ENCODE measurements at regions not wholly inside any gene's neighbourhood (a gene's known extent, or its start where the extent isn't known, plus 50 kb on each side); places are given as distances from the start of the nearest gene placed in this dataset.

GRCh38 chr18:40738321-40738880 is 1216.6 kb upstream of the PIK3C3 start:
- no peak for DNase-seq (ENCODE audit: extremely low read depth in 1 of 11, low read depth in 9 of 11, low spot score in 4 of 11)

DNA sequence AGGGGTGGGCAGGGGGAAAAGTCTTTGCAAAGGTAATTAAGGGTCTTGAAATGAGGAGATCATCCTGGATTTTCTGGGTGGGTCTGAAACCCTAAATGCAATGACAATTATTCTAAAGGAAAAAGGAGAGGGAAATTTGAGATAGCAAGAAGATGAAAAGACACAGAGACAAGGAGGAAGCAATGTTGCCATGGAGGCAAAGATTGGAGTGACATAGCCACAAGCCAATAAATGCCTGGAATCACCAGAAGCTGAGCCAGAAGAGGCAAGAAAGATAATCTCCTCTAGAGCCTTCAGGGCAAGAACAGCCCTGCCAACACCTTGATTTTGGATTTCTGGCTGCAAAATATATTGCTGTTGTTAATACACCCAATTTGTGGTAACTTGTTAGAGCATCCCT is 1246.3 kb upstream of the PIK3C3 start:
- no peak for DNase-seq (ENCODE audit: extremely low read depth in 1 of 11, low read depth in 9 of 11, low spot score in 4 of 11)

DNA sequence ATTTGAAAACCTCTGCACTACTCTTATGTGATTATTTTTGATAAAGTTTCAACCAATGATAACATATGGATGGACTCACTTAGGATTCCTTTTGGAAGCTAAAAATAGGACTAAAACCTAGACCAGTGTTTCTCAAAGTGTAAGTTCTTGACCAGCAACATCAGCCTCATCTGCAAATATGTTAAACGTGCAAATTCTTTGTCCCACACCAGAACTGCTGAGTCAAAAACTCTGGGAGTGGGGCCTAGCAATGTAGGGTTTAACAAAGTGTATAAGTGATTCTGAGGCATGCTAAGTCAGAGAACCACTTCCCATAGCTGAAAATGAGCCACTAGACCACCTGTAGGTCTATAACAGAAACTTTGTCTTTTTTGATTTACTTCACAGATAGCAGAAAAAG is 1247.2 kb upstream of the PIK3C3 start:
- no peak for DNase-seq (ENCODE audit: extremely low read depth in 1 of 11, low read depth in 9 of 11, low spot score in 4 of 11)

DNA sequence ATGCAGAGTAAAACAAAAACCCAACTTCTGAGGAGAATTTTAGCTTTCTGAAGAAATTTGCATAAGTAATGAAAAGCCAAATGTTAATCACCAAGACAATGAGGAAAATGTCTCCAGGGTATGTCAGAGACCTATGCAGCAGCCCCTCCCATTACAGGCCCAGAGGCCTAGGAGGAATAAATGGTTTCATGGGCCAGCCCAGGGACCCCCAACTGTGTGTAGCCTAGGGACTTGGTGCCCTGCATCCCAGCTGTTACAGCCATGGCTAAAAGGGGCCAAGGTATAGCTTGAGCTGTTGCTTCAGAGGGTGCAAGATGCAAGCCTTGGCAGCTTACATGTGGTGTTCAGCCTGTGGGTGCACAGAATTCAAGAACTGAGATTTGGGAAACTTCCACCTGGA is 1256.9 kb upstream of the PIK3C3 start:
- no peak for DNase-seq (ENCODE audit: extremely low read depth in 1 of 11, low read depth in 9 of 11, low spot score in 4 of 11)

- no peak for DNase-seq (ENCODE audit: extremely low read depth in 1 of 11, low read depth in 9 of 11, low spot score in 4 of 11)
Observed at GRCh38 chr18:40695526-40695925, 1259.5 kb upstream of the PIK3C3 start.

- no peak for DNase-seq (ENCODE audit: extremely low read depth in 1 of 11, low read depth in 9 of 11, low spot score in 4 of 11)
Observed at GRCh38 chr18:40692871-40693270, 1262.2 kb upstream of the PIK3C3 start.

DNA sequence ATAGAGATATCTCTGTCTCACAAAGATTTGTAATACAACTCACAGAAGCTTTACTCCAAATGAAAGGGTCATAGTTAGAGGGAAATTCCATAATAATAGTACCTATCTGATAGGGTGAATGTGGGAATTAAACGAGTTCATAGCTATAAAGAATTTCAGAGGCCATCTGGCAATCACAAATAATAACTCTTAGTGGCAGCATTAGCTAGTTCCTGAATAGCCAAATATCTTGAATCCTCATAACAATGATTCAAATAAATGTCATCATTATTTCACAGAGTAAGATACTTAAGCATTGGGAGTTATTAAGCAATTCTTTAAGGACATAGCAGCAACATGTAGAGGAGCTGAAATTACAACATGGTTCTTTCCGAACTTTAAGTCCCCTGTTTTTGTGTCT is 1265.0 kb upstream of the PIK3C3 start:
- no peak for DNase-seq (ENCODE audit: extremely low read depth in 1 of 11, low read depth in 9 of 11, low spot score in 4 of 11)

GRCh38 chr18:40687399-40687798 is 1267.6 kb upstream of the PIK3C3 start:
- DNase-seq (ENCODE audit: extremely low read depth in 1 of 11, low read depth in 9 of 11, low spot score in 4 of 11), result no peak

GRCh38 chr18:40686836-40687235 is 1268.2 kb upstream of the PIK3C3 start:
- peak in 1 of 11 donors; percentile 24 for DNase-seq (ENCODE audit: extremely low read depth in 1 of 11, low read depth in 9 of 11, low spot score in 4 of 11)

- no peak for DNase-seq (ENCODE audit: extremely low read depth in 1 of 11, low read depth in 9 of 11, low spot score in 4 of 11)
Observed at GRCh38 chr18:40685219-40685618, 1269.8 kb upstream of the PIK3C3 start.

- DNase-seq (ENCODE audit: extremely low read depth in 1 of 11, low read depth in 9 of 11, low spot score in 4 of 11), result no peak
Observed at GRCh38 chr18:40678318-40678717, 1276.7 kb upstream of the PIK3C3 start.

GRCh38 chr18:40676668-40677067 is 1278.4 kb upstream of the PIK3C3 start:
- DNase-seq (ENCODE audit: extremely low read depth in 1 of 11, low read depth in 9 of 11, low spot score in 4 of 11), result no peak

GRCh38 chr18:40673150-40673549 is 1281.9 kb upstream of the PIK3C3 start:
- DNase-seq (ENCODE audit: extremely low read depth in 1 of 11, low read depth in 9 of 11, low spot score in 4 of 11), result no peak

GRCh38 chr18:40672590-40672989 is 1282.4 kb upstream of the PIK3C3 start:
- no peak for DNase-seq (ENCODE audit: extremely low read depth in 1 of 11, low read depth in 9 of 11, low spot score in 4 of 11)

DNA sequence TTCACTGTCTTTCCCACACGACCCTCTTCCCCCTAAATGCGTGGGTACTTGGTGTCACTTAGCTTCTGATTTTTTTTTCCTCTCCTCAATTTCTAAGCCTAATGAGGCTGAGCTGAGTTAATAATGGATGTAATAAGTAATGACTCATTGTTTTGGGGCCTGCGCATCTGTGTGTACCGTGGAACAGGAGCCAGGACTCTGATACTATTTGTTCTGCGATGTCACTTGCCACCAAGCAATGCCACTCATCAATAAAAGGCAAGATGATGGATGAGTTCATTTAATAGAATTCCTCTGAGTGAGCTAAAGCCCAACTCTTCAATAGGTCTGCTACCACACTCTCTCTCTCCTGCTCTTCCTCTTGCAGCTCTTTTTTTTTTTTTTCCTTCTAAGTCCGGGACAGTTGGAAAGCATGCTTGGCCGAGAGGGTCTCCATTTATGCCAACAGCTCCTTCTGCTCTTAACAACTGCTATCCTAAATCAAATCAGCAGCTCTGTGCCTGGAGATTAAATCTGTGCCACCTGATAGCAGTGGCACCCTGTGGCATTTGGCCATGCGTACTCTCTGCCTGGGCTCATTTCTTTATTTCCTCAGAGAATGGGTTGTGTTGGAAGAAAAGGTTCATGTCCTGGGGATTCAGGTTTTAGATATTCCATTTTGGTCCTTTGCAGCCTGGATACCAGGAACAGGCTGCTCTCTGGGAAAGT is 1284.2 kb upstream of the PIK3C3 start:
- DNase-seq (ENCODE audit: extremely low read depth in 1 of 11, low read depth in 9 of 11, low spot score in 4 of 11), result no peak

DNA sequence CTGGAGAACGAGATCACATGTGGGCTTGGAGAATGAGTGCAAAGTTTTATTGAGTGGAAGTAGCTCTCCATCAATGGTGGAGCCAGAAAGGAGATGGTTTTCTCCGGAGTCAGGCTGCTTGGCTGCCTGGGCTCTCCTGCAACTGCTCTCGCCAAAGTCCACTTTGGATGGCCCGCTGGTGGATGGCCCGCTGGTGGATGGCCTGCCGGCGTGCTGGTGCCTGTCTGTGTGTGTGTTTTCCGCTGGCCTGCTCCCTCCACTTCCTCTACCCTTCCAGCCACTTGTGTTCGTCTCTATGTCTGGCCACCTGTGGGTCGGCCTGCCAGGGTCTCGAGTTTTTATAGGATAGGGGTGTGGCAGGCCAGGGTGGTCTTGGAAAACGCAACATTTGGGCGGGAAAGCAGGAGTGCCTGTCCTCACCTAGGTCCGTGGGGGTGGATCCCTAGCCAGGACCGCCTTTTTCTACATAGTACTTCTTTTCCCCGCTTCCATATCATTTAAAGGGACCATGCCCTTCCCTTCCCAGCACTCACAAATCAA is 1292.1 kb upstream of the PIK3C3 start:
- DNase-seq (ENCODE audit: extremely low read depth in 1 of 11, low read depth in 9 of 11, low spot score in 4 of 11), result no peak

DNA sequence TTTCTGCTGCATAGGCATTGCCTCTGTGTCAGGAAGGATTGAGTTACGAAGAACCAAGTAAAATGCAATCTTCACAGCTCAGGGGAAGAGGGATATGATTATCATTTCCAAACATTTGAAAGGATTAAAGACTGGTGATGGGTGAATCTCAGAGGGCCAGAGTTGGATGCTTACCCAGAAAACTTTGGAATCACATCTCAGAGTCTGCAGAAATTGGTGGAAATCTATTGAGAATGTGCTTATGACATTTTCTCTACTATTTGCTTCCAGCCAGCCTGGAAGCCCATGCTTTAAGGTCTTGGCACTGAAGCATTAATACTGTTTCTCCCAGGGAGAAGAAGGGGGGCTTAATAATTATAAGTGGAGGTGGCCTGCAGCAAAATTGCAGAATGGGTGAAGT is 1301.4 kb upstream of the PIK3C3 start:
- no peak for DNase-seq (ENCODE audit: extremely low read depth in 1 of 11, low read depth in 9 of 11, low spot score in 4 of 11)

DNA sequence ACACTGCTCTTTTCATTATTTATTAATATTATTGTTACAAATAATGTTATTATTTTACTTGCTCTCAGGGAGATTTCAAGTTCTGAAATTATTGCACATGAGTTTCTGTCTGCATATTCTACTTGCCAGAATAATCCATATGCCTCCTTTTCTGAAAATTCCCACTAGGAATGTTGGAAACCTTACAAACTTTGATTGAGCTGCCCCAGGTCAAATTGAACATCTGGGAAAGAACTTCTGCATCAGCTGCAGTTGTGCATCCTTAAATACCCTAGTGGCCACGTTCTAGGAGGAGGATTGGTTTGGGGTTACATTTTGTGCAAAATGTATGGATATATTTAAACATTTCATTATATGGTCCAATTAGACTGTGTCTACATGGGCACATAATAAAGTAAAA is 1302.7 kb upstream of the PIK3C3 start:
- no peak for DNase-seq (ENCODE audit: extremely low read depth in 1 of 11, low read depth in 9 of 11, low spot score in 4 of 11)

DNA sequence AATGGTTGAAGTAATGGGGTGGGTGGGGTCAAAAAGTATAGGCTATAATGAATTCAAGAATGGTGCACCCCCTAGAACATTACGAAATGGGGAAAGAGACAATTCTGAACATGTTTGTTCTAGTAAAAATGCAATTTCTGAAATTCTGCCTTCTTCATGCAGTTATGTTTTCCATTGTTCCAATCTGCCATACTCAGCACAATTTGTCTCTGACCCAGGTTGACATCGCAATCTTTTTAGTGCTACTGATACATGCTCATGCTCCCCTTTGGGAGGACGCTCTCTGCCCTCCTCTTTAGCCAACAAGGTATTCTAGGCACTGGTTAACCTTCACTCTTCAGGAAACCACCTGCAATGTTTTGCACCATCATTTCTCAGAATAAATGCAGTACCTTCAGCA is 1303.9 kb upstream of the PIK3C3 start:
- no peak for DNase-seq (ENCODE audit: extremely low read depth in 1 of 11, low read depth in 9 of 11, low spot score in 4 of 11)

GRCh38 chr18:40642692-40643229 is 1312.3 kb upstream of the PIK3C3 start:
- DNase-seq (ENCODE audit: extremely low read depth in 1 of 11, low read depth in 9 of 11, low spot score in 4 of 11), result no peak

DNA sequence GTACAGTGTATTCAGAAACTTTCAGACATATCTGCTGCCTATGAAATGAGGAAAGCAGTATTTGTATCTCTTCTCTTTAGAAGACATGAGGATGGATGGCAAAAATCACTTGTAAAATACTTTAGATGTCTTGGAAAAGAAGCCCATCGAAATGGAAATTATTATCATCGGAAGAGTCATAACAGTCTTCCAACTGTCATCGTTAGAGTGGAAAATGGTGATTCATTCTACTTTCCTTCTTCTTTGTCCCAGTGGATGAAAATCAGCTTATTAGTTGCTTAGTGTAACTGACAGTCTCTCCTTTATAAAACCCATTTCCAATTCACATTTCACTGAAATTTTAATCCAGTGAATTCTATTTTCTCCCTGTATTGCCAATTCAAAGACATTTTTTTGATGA is 1323.7 kb upstream of the PIK3C3 start:
- DNase-seq (ENCODE audit: extremely low read depth in 1 of 11, low read depth in 9 of 11, low spot score in 4 of 11), result no peak
